ENCODE measurements at regions not wholly inside any gene's neighbourhood (a gene's known extent, or its start where the extent isn't known, plus 50 kb on each side); places are given as distances from the start of the nearest gene placed in this dataset.

GRCh38 chr10:10873289-10873688 is 144.4 kb upstream of the CELF2 start:
- DNase-seq (ENCODE audit: low read depth) (no peak), FAIRE-seq (no peak)
- Histone ChIP-seq H3K4me3 (ENCODE audit: insufficient read depth, low read depth, low read length) (no peak overlapping the region), H3K27ac (ENCODE audit: low read depth, low read length) (peak overlapping the region; percentile 94), H4K20me1 (ENCODE audit: insufficient read depth, low read length) (no peaks in the 10 kb centered on the region), H3K9ac (ENCODE audit: low read length) (no peak overlapping the region), H3K36me3 (ENCODE audit: insufficient read depth, low read length) (no peaks in the 10 kb centered on the region), H3K4me2 (ENCODE audit: low read length) (no peak overlapping the region), H2AFZ (ENCODE audit: low read depth, low read length) (no peak overlapping the region), H3K9me3 (ENCODE audit: insufficient read depth, low read depth, low read length) (no peaks in the 10 kb centered on the region), H3K4me1 (ENCODE audit: insufficient read depth, low read length) (peaks cover 40% of the 10 kb centered on the region), H3K79me2 (ENCODE audit: insufficient read depth, low read length) (no peaks in the 10 kb centered on the region), H3K27me3 (ENCODE audit: insufficient read depth, low read length) (no peaks in the 10 kb centered on the region)
- TF ChIP-seq CTCF (IDR thresholded peaks at IDR 0.05; ENCODE audit: insufficient read depth, low read depth, low read length) = no peak
- no peak for TF ChIP-seq EZH2 (IDR thresholded peaks at IDR 0.05; ENCODE audit: insufficient read depth, low read length)
- H3K27ac Mint-ChIP-seq (ENCODE audit: unreplicated experiment) = peak overlapping the region; percentile 99
- peaks cover 27% of the 10 kb centered on the region for H3K4me1 Mint-ChIP-seq (ENCODE audit: low read depth, unreplicated experiment)
- H3K27me3 Mint-ChIP-seq (ENCODE audit: low read depth, unreplicated experiment) = no peaks in the 10 kb centered on the region
- H3K36me3 Mint-ChIP-seq (ENCODE audit: low read depth, unreplicated experiment) = peaks cover 2% of the 10 kb centered on the region
- H3K9me3 Mint-ChIP-seq (ENCODE audit: unreplicated experiment) = no peaks in the 10 kb centered on the region
- no peak overlapping the region for H3K4me3 Mint-ChIP-seq (ENCODE audit: unreplicated experiment)

- no peak overlapping the region for H3K27ac ChIP-seq (ENCODE audit: low read depth, low read length)
- H3K9me3 ChIP-seq (ENCODE audit: insufficient read depth, low read depth, low read length) = no peaks in the 10 kb centered on the region
- Mint-ChIP-seq H3K4me3 (ENCODE audit: unreplicated experiment) (no peak overlapping the region), H3K4me1 (ENCODE audit: low read depth, unreplicated experiment) (peaks cover 27% of the 10 kb centered on the region), H3K27me3 (ENCODE audit: low read depth, unreplicated experiment) (no peaks in the 10 kb centered on the region), H3K36me3 (ENCODE audit: low read depth, unreplicated experiment) (peaks cover 2% of the 10 kb centered on the region), H3K27ac (ENCODE audit: unreplicated experiment) (peak overlapping the region; percentile 79), H3K9me3 (ENCODE audit: unreplicated experiment) (no peaks in the 10 kb centered on the region)
- H3K9ac ChIP-seq (ENCODE audit: low read length) = no peak overlapping the region
- H2AFZ ChIP-seq (ENCODE audit: low read depth, low read length) = no peak overlapping the region
- peaks cover 40% of the 10 kb centered on the region for H3K4me1 ChIP-seq (ENCODE audit: insufficient read depth, low read length)
- no peaks in the 10 kb centered on the region for H3K27me3 ChIP-seq (ENCODE audit: insufficient read depth, low read length)
- TF ChIP-seq EZH2 (IDR thresholded peaks at IDR 0.05; ENCODE audit: insufficient read depth, low read length) (no peak), CTCF (IDR thresholded peaks at IDR 0.05; ENCODE audit: insufficient read depth, low read depth, low read length) (no peak)
- no peaks in the 10 kb centered on the region for H4K20me1 ChIP-seq (ENCODE audit: insufficient read depth, low read length)
- FAIRE-seq (no peak), DNase-seq (ENCODE audit: low read depth) (no peak)
- no peaks in the 10 kb centered on the region for H3K36me3 ChIP-seq (ENCODE audit: insufficient read depth, low read length)
- H3K79me2 ChIP-seq (ENCODE audit: insufficient read depth, low read length) = no peaks in the 10 kb centered on the region
- no peak overlapping the region for H3K4me2 ChIP-seq (ENCODE audit: low read length)
- H3K4me3 ChIP-seq (ENCODE audit: insufficient read depth, low read depth, low read length) = no peak overlapping the region
Observed at GRCh38 chr10:10873915-10874314, 143.8 kb upstream of the CELF2 start.

- DNase-seq (ENCODE audit: low read depth) = no peak
- H3K4me1 ChIP-seq (ENCODE audit: insufficient read depth, low read length) = no peaks in the 10 kb centered on the region
- H3K9ac ChIP-seq (ENCODE audit: low read length) = no peak overlapping the region
- Mint-ChIP-seq H3K36me3 (ENCODE audit: low read depth, unreplicated experiment) (peaks cover 2% of the 10 kb centered on the region), H3K9me3 (ENCODE audit: unreplicated experiment) (peaks cover 2% of the 10 kb centered on the region), H3K4me3 (ENCODE audit: unreplicated experiment) (no peak overlapping the region), H3K27me3 (ENCODE audit: low read depth, unreplicated experiment) (peaks cover 2% of the 10 kb centered on the region), H3K4me1 (ENCODE audit: low read depth, unreplicated experiment) (peaks cover 4% of the 10 kb centered on the region), H3K27ac (ENCODE audit: unreplicated experiment) (no peak overlapping the region)
- no peaks in the 10 kb centered on the region for H3K9me3 ChIP-seq (ENCODE audit: insufficient read depth, low read depth, low read length)
- H3K79me2 ChIP-seq (ENCODE audit: insufficient read depth, low read length) = no peaks in the 10 kb centered on the region
- no peak overlapping the region for H3K4me3 ChIP-seq (ENCODE audit: insufficient read depth, low read depth, low read length)
- no peak for TF ChIP-seq EZH2 (IDR thresholded peaks at IDR 0.05; ENCODE audit: insufficient read depth, low read length)
- no peak for TF ChIP-seq CTCF (IDR thresholded peaks at IDR 0.05; ENCODE audit: insufficient read depth, low read depth, low read length)
- no peaks in the 10 kb centered on the region for H4K20me1 ChIP-seq (ENCODE audit: insufficient read depth, low read length)
- H3K4me2 ChIP-seq (ENCODE audit: low read length) = no peak overlapping the region
- no peaks in the 10 kb centered on the region for H3K36me3 ChIP-seq (ENCODE audit: insufficient read depth, low read length)
- H2AFZ ChIP-seq (ENCODE audit: low read depth, low read length) = peak overlapping the region; percentile 7
- FAIRE-seq = no peak
- no peak overlapping the region for H3K27ac ChIP-seq (ENCODE audit: low read depth, low read length)
- H3K27me3 ChIP-seq (ENCODE audit: insufficient read depth, low read length) = no peaks in the 10 kb centered on the region
Observed at GRCh38 chr10:10878963-10879362, 138.7 kb upstream of the CELF2 start.
